ENCODE measurements at regions not wholly inside any gene's neighbourhood (a gene's known extent, or its start where the extent isn't known, plus 50 kb on each side); places are given as distances from the start of the nearest gene placed in this dataset.

- TF ChIP-seq POLR2A (IDR thresholded peaks at IDR 0.05) (no peak), CTCF (IDR thresholded peaks at IDR 0.05) (no peak)
Measured at GRCh38 chr4:83751336-83751949, 215.5 kb downstream of the GPAT3 start.
